Dedifferentiated amniotic fluid mesenchymal stem cell (primary cell): ENCODE measurements at regions not wholly inside any gene's neighbourhood (a gene's known extent, or its start where the extent isn't known, plus 50 kb on each side); places are given as distances from the start of the nearest gene placed in this dataset.

Experiments
- DNase-seq: peaks from one replicate; pipeline ENCODE4 v3.0.0-alpha.2; 2016; ENCODE audit errors: extremely low spot score

- DNase-seq = no peak
Observed at GRCh38 chr11:109858152-109858551, 235.0 kb upstream of the ZC3H12C start.

DNA sequence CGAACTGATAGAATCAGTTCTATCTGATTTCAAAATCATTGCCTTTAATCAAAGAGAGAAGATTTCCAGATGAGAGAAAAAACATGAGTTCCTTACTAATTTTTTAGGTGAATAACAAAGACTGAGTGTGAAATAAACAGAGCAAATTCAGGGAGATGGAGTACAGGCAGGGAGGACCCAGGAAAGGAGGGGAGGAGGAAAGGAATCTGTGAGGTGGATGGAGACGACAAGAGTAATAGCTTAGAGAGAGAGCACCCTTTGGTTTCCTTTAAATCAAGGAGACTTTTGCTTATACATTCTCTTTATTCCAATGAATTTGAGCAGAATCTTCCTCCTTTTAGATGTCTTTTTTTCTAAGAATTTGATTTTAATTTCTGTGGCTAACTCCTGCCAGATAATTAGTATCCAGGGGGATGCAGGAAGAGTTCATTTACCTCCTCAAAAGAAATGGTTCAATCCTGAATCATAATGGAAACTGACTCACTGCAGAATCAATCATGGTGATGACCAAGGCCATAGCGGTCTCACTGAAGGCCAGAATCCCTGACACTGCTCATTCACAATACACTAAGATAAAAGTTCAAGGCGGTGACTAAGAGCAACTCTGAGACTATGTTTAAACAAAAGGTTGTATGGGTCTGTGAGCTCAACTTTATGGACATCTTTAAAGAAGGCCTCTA is 234.0 kb upstream of the ZC3H12C start:
- no peak for DNase-seq

DNA sequence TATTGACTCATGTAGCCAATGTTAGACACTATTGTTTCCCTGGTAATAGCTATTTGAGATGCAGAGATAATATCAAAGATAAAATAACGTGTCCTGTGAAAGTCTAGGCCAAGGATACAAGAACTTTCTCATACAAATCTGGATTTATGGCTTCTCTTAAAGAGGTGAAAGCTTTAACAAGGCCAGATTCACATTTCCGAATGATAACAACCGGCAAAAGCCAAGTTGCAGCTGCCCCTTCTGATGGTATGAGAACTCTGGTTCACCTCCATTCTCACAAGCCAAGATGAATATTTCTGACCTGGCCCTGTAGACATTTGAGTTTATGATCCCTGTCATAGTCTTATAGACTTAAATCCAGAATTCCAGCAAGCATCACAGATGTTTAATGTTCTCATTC is 230.4 kb upstream of the ZC3H12C start:
- DNase-seq = no peak

GRCh38 chr11:109864151-109864661 is 229.0 kb upstream of the ZC3H12C start:
- no peak for DNase-seq

DNA sequence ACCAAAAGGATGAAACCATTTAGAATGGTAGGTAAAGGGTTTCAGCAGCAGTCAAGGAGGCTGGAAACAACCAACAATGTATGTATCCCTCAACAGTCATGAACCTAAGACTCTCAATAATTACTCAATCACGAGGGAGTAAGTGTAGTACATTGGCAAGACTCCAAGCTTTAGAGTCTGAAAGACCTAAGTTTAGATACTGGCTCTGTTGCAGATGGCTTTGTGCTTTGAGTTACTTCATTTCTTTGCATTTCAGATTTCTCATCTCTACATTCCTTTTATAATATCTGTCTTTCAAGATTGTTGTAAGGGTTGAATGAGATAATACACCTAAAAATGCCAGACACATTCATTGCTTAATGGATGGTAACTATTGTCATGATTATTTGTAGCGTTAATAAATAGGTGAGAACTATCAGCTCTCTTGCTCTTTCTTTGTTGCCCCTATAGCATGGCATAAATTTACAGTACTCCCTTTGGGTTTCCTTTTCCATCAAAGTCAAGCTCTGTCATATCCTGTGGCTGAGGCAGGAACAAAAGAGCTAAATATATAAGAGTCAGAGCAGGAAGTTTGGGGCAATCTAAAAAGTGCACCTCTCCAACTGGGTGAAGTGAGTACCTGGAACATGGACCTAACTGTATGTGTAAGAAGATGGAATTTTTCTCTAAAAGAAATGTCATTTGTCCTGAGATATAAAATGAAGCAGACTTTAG is 228.2 kb upstream of the ZC3H12C start:
- DNase-seq = no peak

DNA sequence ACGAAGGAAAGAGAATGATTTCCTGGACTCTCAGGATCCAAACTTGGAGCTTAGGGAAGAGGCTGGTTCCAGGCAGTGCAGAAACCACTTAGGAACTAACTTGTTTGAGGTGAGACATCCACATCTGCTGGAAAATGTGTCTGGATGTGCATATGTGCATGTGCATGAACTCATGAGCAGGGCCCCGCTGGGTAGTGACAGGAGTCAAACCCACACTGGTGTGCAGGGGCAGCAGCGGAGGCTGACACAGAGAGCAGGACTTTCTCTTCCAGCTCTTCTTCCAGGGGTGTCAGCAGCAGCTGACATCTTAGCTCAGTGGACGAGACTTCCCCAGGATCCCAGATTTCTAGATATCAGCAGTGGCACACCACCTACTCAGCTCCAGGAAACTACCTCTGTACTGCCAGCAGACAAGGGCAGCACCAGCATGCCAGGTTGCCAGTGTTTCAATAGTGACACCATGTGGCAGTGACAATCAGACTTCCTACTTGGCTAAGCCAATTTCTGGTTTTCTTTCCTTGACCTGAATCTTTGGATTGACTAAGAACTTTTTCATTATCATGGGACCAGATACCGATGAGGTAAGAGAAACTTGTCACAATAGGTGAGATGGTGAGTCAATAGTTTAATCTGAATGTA is 227.5 kb upstream of the ZC3H12C start:
- no peak for DNase-seq

GRCh38 chr11:109867784-109868183 is 225.4 kb upstream of the ZC3H12C start:
- no peak for DNase-seq

GRCh38 chr11:109869536-109869935 is 223.7 kb upstream of the ZC3H12C start:
- no peak for DNase-seq

GRCh38 chr11:109870297-109870696 is 222.9 kb upstream of the ZC3H12C start:
- DNase-seq = no peak

- DNase-seq = no peak
Observed at GRCh38 chr11:109877043-109877442, 216.1 kb upstream of the ZC3H12C start.

DNA sequence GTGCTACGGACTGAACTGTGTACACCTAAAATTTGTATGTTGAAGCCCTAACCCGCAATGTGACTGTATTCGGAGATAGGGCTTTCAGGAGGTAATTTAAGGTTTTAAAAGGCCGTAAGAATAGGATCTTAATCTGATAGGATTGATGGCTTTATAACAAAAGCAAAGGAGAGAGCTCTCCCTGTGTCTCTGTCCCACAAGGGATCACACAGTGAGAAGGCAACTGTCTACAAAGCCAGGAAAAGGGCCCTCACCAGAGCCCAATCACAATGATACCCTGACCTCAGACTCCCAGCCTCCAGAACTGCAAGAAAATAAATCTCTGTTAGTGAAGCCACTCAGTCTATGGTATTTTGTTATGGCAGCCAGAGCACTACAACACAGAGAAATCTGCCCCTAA is 208.7 kb upstream of the ZC3H12C start:
- DNase-seq = no peak

- no peak for DNase-seq
Observed at GRCh38 chr11:109885006-109885405, 208.2 kb upstream of the ZC3H12C start.

DNA sequence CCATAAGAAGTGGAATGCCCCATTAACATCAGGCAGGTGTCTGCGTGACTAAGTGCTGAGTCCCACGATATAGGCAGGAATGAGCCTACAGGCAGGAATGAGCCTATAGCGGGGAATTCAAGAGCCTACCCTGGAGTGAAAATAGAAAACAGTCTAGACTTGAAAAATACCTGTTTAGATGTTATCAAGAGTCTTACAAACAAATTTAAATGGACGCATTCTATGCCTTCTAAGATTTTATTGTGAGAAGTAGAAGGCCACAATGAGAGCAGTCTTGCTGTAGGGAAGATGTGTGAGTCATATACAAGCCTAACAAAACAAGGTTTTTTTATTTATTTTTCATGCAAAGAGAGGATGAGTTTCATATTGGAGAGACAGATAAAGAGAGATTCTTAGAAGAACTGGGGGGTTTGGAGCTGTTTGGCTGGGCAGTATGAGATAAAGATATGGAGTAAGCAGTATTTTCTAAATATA is 200.8 kb upstream of the ZC3H12C start:
- DNase-seq = no peak

DNA sequence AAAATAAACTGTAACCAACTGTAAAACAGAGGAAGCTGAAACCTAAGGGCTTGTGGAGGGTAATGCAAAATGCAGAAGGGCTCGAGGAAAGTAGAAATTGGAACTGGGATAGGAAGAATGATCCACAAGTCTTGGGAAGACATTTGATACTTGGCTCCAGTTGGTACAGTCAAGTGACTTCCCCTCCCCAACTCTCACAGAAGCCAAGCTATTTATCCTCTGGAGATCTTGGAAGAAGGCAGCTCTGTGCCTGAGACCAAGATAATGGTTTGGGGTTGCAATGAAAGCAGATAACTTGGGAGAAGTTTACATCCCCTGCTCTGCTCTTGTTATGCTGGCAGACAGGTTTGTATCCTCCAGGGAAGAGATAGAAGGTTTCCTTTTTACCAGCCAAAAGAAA is 198.9 kb upstream of the ZC3H12C start:
- no peak for DNase-seq

GRCh38 chr11:109898592-109898991 is 194.6 kb upstream of the ZC3H12C start:
- no peak for DNase-seq

- no peak for DNase-seq
Observed at GRCh38 chr11:109902764-109903433, 190.3 kb upstream of the ZC3H12C start.

DNA sequence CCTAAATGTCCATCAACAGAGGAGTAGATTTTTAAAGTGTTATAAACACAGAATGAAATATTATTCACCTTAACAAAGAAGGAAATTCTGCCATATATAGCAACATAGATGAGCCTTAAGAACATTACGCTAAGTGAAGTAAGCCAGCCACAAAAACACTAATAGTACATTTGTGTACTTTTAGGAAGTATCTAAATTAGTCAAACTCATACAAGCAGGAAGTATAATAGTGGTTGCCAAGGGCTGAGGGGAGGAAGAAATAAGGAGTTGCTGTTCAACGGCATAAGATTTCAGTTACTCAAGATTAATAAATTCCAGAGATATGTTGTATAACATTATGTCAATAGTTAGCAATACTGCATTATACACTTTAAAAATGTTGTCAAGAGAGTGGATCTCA is 181.7 kb upstream of the ZC3H12C start:
- DNase-seq = no peak

- DNase-seq = no peak
Observed at GRCh38 chr11:109914038-109914437, 179.2 kb upstream of the ZC3H12C start.

- no peak for DNase-seq
Observed at GRCh38 chr11:109914809-109915653, 178.2 kb upstream of the ZC3H12C start.

- no peak for DNase-seq
Observed at GRCh38 chr11:109926941-109927340, 166.3 kb upstream of the ZC3H12C start.

DNA sequence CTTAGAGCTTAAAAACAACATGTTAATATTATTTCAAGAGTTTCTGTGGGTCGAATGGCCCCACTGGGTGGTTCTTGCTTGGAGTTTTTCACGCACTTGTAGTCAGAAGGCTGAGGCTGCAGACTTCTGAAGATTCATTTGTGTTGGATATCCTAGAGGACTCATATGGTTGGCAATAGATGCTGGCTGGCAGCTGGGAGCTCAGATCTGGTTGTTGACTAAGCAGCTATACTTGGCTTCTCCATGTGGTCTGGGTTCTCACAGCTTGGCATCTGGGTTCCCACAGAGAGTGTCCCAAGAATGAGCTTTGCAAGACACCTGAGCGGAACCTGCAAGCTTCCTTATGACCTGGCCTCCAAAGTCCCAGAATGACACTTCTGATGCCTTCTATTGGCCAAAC is 163.9 kb upstream of the ZC3H12C start:
- DNase-seq = no peak
